MM.1S (cell line): ENCODE measurements at regions not wholly inside any gene's neighbourhood (a gene's known extent, or its start where the extent isn't known, plus 50 kb on each side); places are given as distances from the start of the nearest gene placed in this dataset.

ENCODE experiments used
- CTCF ChIP-seq: fragments of 300-600 bp; sonication (generic); IDR thresholded peaks from 2 replicates; pipeline ENCODE4 v1.5.1; 2016; ENCODE audit warnings: antibody characterized with exemption, low read length, mixed read lengths
- EZH2 ChIP-seq: fragments of 300-600 bp; sonication (generic); optimal IDR thresholded peaks from 2 replicates; pipeline ENCODE3; 2017; ENCODE audit warnings: low read depth, mild to moderate bottlenecking, antibody characterized with exemption, low read length, mixed read lengths

- TF ChIP-seq CTCF (no peak), EZH2 (no peak)
Measured at GRCh38 chr13:50543782-50544181, 299.7 kb downstream of the DLEU7 start.
